H9 (cell line): ENCODE measurements at regions not wholly inside any gene's neighbourhood (a gene's known extent, or its start where the extent isn't known, plus 50 kb on each side); places are given as distances from the start of the nearest gene placed in this dataset.
"Not testable (repeated sequence)": the region's sequence is repeated elsewhere in the genome, so short reads cannot be mapped to it uniquely, and the experiment has no call there.

Experiments used
- DNase-seq: peaks from one replicate; pipeline ENCODE4 v3.0.0-alpha.2; 2017
- H2AFZ ChIP-seq: one replicate; pipeline ENCODE4 v1.6.1; 2013; ENCODE audit warnings: mild to moderate bottlenecking, low read length, control low read depth, moderate library complexity
- H2AK5ac ChIP-seq: 2 replicates; pipeline ENCODE4 v1.6.1; 2013; ENCODE audit warnings: low read length, control low read depth, mixed read lengths; ENCODE audit not compliant: insufficient read length
- H2BK120ac ChIP-seq: one replicate; pipeline ENCODE4 v1.6.1; 2013; ENCODE audit warnings: low read depth, mild to moderate bottlenecking, low read length, control low read depth, inconsistent platforms; ENCODE audit not compliant: poor library complexity, severe bottlenecking
- H2BK12ac ChIP-seq: 2 replicates; pipeline ENCODE4 v1.6.1; 2013; ENCODE audit warnings: low read length, control low read depth, mixed read lengths, low read depth; ENCODE audit not compliant: insufficient read length
- H2BK15ac ChIP-seq: 2 replicates; pipeline ENCODE4 v1.6.1; 2013; ENCODE audit warnings: low read depth, low read length, control low read depth
- H2BK20ac ChIP-seq: one replicate; pipeline ENCODE4 v1.6.1; 2013; ENCODE audit warnings: low read depth, mild to moderate bottlenecking, low read length, control low read depth, inconsistent platforms; ENCODE audit not compliant: poor library complexity, severe bottlenecking
- H2BK5ac ChIP-seq: 2 replicates; pipeline ENCODE4 v1.6.1; 2013; ENCODE audit warnings: low read length, control low read depth, mixed read lengths; ENCODE audit not compliant: insufficient read length
- H3K14ac ChIP-seq: 2 replicates; pipeline ENCODE4 v1.6.1; 2013; ENCODE audit warnings: low read length, control low read depth; ENCODE audit not compliant: insufficient read depth
- H3K18ac ChIP-seq: 2 replicates; pipeline ENCODE4 v1.6.1; 2013; ENCODE audit warnings: low read depth, mild to moderate bottlenecking, mixed read lengths, low read length, control low read depth; ENCODE audit not compliant: insufficient read length
- H3K23ac ChIP-seq: 2 replicates; pipeline ENCODE4 v1.6.1; 2013; ENCODE audit warnings: low read length, control low read depth, mixed read lengths, low read depth; ENCODE audit not compliant: insufficient read length
- H3K23me2 ChIP-seq: 2 replicates; pipeline ENCODE4 v1.6.1; 2013; ENCODE audit warnings: low read depth, mild to moderate bottlenecking, mixed read lengths, low read length, control low read depth; ENCODE audit not compliant: insufficient read length, poor library complexity, severe bottlenecking
- H3K27ac ChIP-seq: 2 replicates; pipeline ENCODE4 v1.5.1; 2013; ENCODE audit warnings: low read length, control low read depth, mixed read lengths, low read depth; ENCODE audit not compliant: insufficient read length
- H3K27me3 ChIP-seq: 2 replicates; pipeline ENCODE4 v1.6.1; 2013; ENCODE audit warnings: low read length, control low read depth, inconsistent platforms; ENCODE audit not compliant: insufficient read depth
- H3K4ac ChIP-seq: 2 replicates; pipeline ENCODE4 v1.6.1; 2013; ENCODE audit warnings: low read depth, mild to moderate bottlenecking, control low read depth, inconsistent platforms, low read length, moderate library complexity
- H3K4me1 ChIP-seq: 2 replicates; pipeline ENCODE4 v1.6.1; 2013; ENCODE audit warnings: low read length, control low read depth, inconsistent platforms; ENCODE audit not compliant: insufficient read depth
- H3K4me2 ChIP-seq: 2 replicates; pipeline ENCODE4 v1.6.1; 2013; ENCODE audit warnings: low read length, control low read depth, mixed read lengths; ENCODE audit not compliant: insufficient read length, insufficient read depth
- H3K56ac ChIP-seq: 2 replicates; pipeline ENCODE4 v1.6.1; 2013; ENCODE audit warnings: low read depth, mild to moderate bottlenecking, mixed read lengths, low read length, control low read depth; ENCODE audit not compliant: insufficient read length
- H3K79me1 ChIP-seq: 2 replicates; pipeline ENCODE4 v1.6.1; 2013; ENCODE audit warnings: low read depth, mild to moderate bottlenecking, moderate library complexity, low read length, control low read depth, inconsistent platforms; ENCODE audit not compliant: insufficient read depth, poor library complexity, severe bottlenecking
- H3K79me2 ChIP-seq: 2 replicates; pipeline ENCODE4 v1.6.1; 2013; ENCODE audit warnings: low read length, control low read depth, inconsistent platforms; ENCODE audit not compliant: insufficient read depth
- H3K9ac ChIP-seq: 2 replicates; pipeline ENCODE4 v1.6.1; 2013; ENCODE audit warnings: low read length, control low read depth, mixed read lengths; ENCODE audit not compliant: insufficient read length; ENCODE audit errors: extremely low read depth
- H3K9me3 ChIP-seq: one replicate; pipeline ENCODE4 v1.6.1; 2013; ENCODE audit warnings: low read depth, low read length, inconsistent platforms; ENCODE audit not compliant: control insufficient read depth
- H3T11ph ChIP-seq: one replicate; pipeline ENCODE4 v1.6.1; 2013; ENCODE audit warnings: mild to moderate bottlenecking, low read length, control low read depth, inconsistent platforms
- H4K20me1 ChIP-seq: one replicate; pipeline ENCODE4 v1.6.1; 2013; ENCODE audit not compliant: control insufficient read depth, insufficient read length, insufficient read depth
- H4K5ac ChIP-seq: 2 replicates; pipeline ENCODE4 v1.6.1; 2013; ENCODE audit warnings: low read depth, mild to moderate bottlenecking, mixed read lengths, low read length, control low read depth; ENCODE audit not compliant: insufficient read length
- H4K8ac ChIP-seq: replicated peaks from 2 replicates; pipeline ENCODE4 v1.6.1; 2013; ENCODE audit warnings: low read length, control low read depth, mixed read lengths, low read depth; ENCODE audit not compliant: insufficient read length
- H4K91ac ChIP-seq: 2 replicates; pipeline ENCODE4 v1.6.1; 2013; ENCODE audit warnings: low read depth, mild to moderate bottlenecking, moderate library complexity, mixed read lengths, low read length, control low read depth; ENCODE audit not compliant: insufficient read length
- H3K27ac Mint-ChIP-seq, 3 experiments: 2 replicates in 2 of 3; 3 replicates in 1 of 3; pipeline ENCODE4 v1.8.0; 2020 to 2021; ENCODE audit warnings: mixed read lengths in 3 of 3, mild to moderate bottlenecking in 1 of 3, moderate library complexity in 1 of 3
- H3K27me3 Mint-ChIP-seq: 2 replicates; pipeline ENCODE4 v1.8.0; 2021; ENCODE audit warnings: low read depth, mild to moderate bottlenecking, moderate library complexity, mixed read lengths
- H3K36me3 Mint-ChIP-seq, 3 experiments: 2 replicates in 2 of 3; 3 replicates in 1 of 3; pipeline ENCODE4 v1.8.0; 2020 to 2021; ENCODE audit warnings: low read depth in 3 of 3, mixed read lengths in 3 of 3; ENCODE audit not compliant: insufficient read depth in 1 of 3
- H3K4me1 Mint-ChIP-seq, 2 experiments: 2 replicates each; pipeline ENCODE4 v1.8.0; 2020; ENCODE audit warnings: mixed read lengths in 2 of 2
- H3K4me3 Mint-ChIP-seq, 2 experiments: 2 replicates in 1 of 2; 3 replicates in 1 of 2; pipeline ENCODE4 v1.8.0; 2020 to 2021; ENCODE audit warnings: mild to moderate bottlenecking in 2 of 2, mixed read lengths in 2 of 2, moderate library complexity in 1 of 2
- H3K9me3 Mint-ChIP-seq, 2 experiments: 2 replicates in 1 of 2; 3 replicates in 1 of 2; pipeline ENCODE4 v1.8.0; 2020; ENCODE audit warnings: mild to moderate bottlenecking in 2 of 2, mixed read lengths in 2 of 2, moderate library complexity in 1 of 2
- WGBS: extraction: QIAGEN DNeasy Blood & Tissue Kit; methylation state at CpG from one replicate; pipeline ENCODE4 v1.1.7; 2013; ENCODE audit warnings: missing lambda C conversion rate, low lambda C conversion rate, mixed read lengths; ENCODE audit not compliant: insufficient read length; ENCODE audit errors: extremely low coverage; 5-methylcytosine and 5-hydroxymethylcytosine counted together
- TF ChIP-seq, protein P1 (sequence below): fragments of 200-600 bp; sonication (generic); conservative IDR thresholded peaks from 3 replicates; pipeline ENCODE4 v1.8.0; 2021; ENCODE audit warnings: antibody characterized with exemption, mild to moderate bottlenecking

DNA sequence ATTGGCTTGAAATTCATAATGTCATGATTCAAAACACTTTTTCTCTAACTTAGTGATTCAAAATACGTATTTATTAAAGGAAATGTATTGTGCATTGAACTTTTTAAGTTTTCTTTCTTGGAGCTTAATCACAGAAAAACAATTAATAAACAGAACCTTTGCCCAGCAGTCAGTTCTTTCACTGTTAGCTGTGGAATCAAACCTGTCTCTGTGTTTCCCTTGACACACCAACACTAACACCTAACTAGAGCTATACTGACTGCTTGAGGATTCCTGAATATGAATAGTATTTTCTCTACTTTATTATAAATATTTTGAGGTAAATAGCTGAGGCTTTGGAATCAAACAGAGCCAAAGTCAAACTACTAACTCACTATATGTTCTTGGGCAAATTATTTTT, 296.4 kb downstream of the HIVEP2 start:
- no peaks in the 10 kb centered on the region; a peak in 1 of 5 replicates for H3K9me3 Mint-ChIP-seq
- no peak overlapping the region for H3T11ph ChIP-seq
- H3K27me3 ChIP-seq: no peaks in the 10 kb centered on the region
- H3K79me1 ChIP-seq: no peaks in the 10 kb centered on the region
- no peak overlapping the region for H3K14ac ChIP-seq
- H3K27ac ChIP-seq: no peak overlapping the region
- H4K8ac ChIP-seq: no peak overlapping the region
- no peaks in the 10 kb centered on the region for H3K36me3 Mint-ChIP-seq
- H3K4me1 ChIP-seq: peaks cover 18% of the 10 kb centered on the region
- H3K4me1 Mint-ChIP-seq: peaks cover 50 to 62% of the 10 kb centered on the region in 2 experiments
- H3K4ac ChIP-seq: no peak overlapping the region
- H3K18ac ChIP-seq: no peak overlapping the region
- H2BK15ac ChIP-seq: no peak overlapping the region
- TF ChIP-seq, protein P1, sequence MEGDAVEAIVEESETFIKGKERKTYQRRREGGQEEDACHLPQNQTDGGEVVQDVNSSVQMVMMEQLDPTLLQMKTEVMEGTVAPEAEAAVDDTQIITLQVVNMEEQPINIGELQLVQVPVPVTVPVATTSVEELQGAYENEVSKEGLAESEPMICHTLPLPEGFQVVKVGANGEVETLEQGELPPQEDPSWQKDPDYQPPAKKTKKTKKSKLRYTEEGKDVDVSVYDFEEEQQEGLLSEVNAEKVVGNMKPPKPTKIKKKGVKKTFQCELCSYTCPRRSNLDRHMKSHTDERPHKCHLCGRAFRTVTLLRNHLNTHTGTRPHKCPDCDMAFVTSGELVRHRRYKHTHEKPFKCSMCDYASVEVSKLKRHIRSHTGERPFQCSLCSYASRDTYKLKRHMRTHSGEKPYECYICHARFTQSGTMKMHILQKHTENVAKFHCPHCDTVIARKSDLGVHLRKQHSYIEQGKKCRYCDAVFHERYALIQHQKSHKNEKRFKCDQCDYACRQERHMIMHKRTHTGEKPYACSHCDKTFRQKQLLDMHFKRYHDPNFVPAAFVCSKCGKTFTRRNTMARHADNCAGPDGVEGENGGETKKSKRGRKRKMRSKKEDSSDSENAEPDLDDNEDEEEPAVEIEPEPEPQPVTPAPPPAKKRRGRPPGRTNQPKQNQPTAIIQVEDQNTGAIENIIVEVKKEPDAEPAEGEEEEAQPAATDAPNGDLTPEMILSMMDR: no peak
- no peak overlapping the region for H2BK120ac ChIP-seq
- H4K91ac ChIP-seq: no peak overlapping the region
- H3K27ac Mint-ChIP-seq: peak overlapping the region in 1 of 3 experiments; percentile 70; a peak in 1 of 7 replicates
- no peaks in the 10 kb centered on the region for H3K9me3 ChIP-seq
- no peak overlapping the region for H3K4me2 ChIP-seq
- no peak overlapping the region for H2BK5ac ChIP-seq
- H3K9ac ChIP-seq: no peak overlapping the region
- no peak for DNase-seq
- H3K56ac ChIP-seq: no peak overlapping the region
- no peaks in the 10 kb centered on the region for H4K20me1 ChIP-seq
- H4K5ac ChIP-seq: no peak overlapping the region
- no peak overlapping the region for H3K23ac ChIP-seq
- H3K27me3 Mint-ChIP-seq: no peaks in the 10 kb centered on the region; the same call in 1 of the 2 replicates
- H2BK20ac ChIP-seq: no peak overlapping the region
- H2AK5ac ChIP-seq: no peak overlapping the region
- H2AFZ ChIP-seq: no peak overlapping the region
- no peaks in the 10 kb centered on the region for H3K23me2 ChIP-seq
- H3K79me2 ChIP-seq: no peaks in the 10 kb centered on the region
- H3K4me3 Mint-ChIP-seq: no peak overlapping the region
- WGBS: no CpG with 5 or more reads among the region's 1 CpG
- H2BK12ac ChIP-seq: no peak overlapping the region

DNA sequence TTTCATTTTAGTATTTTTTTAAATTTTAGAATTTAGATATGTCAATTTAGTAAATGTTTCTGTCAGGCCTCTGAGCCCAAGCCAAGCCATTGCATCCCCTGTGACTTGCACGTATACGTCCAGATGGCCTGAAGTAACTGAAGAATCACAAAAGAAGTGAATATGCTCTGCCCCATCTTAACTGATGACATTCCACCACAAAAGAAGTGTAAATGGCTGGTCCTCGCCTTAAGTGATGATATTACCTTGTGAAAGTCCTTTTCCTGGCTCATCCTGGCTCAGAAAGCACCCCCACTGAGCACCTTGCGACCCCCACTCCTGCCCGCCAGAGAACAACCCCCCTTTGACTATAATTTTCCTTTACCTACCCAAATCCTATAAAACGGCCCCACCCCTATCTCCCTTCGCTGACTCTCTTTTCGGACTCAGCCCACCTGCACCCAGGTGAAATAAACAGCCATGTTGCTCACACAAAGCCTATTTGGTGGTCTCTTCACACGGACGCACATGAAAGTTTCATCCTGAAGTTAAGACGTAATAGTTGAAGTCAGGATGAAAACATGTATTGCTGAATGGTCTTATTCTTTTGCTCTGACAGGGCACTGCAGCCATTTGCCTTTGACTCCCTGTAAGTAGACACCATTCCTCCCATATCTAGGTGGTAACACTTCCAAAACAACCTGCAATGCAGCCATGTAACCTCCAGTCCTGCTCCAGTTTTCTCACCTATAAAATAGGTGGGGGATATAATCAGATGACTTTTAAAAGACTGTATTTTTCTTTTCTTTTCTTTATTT, 295.3 kb downstream of the HIVEP2 start:
- not testable (repeated sequence) for H4K91ac ChIP-seq, H2BK12ac ChIP-seq, H4K20me1 ChIP-seq, H4K8ac ChIP-seq, H2AFZ ChIP-seq, H4K5ac ChIP-seq, H3K79me2 ChIP-seq, H3K36me3 Mint-ChIP-seq, H3K23me2 ChIP-seq, H2BK120ac ChIP-seq, H2AK5ac ChIP-seq, H2BK5ac ChIP-seq, H3K9ac ChIP-seq, H3K9me3 Mint-ChIP-seq, H3K14ac ChIP-seq, H3K23ac ChIP-seq, H3K27me3 ChIP-seq, DNase-seq, H3K18ac ChIP-seq, H3K56ac ChIP-seq, H3K4ac ChIP-seq, H2BK15ac ChIP-seq, H3K9me3 ChIP-seq, H2BK20ac ChIP-seq, H3K27me3 Mint-ChIP-seq, H3T11ph ChIP-seq, H3K79me1 ChIP-seq
- Mint-ChIP-seq H3K27ac (peak overlapping the region in 2 of 3 experiments; percentile 86 to 98; a peak in 6 of 7 replicates), H3K4me3 (peak overlapping the region in 1 of 2 experiments; percentile 59; a peak in 2 of 5 replicates), H3K4me1 (peaks cover 50 to 72% of the 10 kb centered on the region in 2 experiments)
- WGBS: no CpG with 5 or more reads among the region's 11 CpGs
- Histone ChIP-seq H3K27ac (peak overlapping the region; percentile 65), H3K4me1 (peaks cover 18% of the 10 kb centered on the region), H3K4me2 (peak overlapping the region; percentile 10)
